ENCODE measurements at regions not wholly inside any gene's neighbourhood (a gene's known extent, or its start where the extent isn't known, plus 50 kb on each side); places are given as distances from the start of the nearest gene placed in this dataset.

DNA sequence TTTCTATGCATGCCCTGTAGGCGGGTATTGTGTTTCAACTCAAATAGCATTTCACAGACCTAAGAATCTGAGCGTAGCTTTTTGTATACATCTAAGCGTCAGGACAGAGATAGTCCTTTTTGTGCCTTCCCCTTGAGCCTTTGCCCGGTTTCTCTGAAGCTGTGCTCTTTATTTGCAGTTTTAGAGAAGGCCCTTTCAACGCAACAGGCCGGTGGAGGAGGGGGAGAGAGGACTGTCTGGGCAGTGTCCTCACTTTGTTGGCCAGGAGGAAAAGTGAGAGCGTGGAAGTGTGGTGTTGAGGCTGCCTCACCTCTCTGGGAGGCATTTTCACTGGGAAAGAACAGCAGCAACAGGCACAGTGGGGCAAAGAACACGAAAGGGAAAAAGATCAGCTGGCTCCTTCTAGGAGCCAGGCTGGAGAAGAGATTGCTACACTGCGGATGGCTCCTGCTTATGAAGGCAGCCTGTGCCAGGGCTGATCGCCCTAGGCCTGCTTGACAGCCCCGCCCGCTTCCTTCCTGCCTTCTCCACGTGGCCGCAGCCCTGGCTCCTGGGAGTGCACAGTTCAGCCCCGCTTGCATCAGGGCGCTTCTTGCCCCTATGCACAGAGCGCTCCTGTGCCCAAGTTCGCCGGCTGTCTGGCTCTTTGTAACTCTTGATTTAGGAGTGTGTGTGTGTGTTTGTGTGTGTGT, 195.6 kb upstream of the POU3F3 start:
- DNase-seq (ENCODE audit: insufficient read length, low spot score), result no peak

DNA sequence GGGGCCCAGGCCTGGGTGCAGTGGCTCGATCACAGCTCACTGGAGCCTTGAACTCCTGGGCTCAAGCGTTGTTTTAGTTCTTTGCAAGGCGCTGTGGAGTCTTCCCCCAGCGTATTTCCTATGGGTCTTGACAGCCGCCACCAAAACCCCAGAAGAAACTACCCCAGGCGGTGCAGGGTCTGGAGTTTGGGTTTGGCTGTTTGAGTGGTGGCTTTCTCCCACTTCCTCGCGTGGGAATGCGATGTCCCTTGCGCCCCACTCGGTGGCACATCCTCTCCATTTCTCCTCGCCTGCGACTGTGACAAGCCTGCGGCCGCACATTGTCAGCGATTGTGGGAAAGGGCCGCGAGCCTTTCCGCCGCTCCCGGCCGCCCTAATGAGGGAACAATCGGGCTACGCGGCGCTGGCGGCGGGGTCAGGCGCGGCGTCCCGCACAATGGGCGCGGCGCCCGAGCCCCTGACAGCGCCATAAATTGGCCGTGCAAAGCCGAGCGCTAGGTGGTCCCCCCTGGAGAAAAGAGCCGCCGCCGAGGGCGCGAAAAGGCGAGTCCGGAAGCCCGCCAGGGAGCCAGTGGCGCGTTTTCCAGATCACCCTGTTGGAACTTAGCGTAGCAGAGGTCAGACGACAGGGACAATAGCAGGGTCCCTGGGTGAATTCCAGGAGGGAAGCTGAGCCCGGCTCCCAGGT, 194.9 kb upstream of the POU3F3 start:
- no peak for FAIRE-seq

More for the DNA sequence above, 195.6 kb upstream of the POU3F3 start:
- no peak for FAIRE-seq

DNA sequence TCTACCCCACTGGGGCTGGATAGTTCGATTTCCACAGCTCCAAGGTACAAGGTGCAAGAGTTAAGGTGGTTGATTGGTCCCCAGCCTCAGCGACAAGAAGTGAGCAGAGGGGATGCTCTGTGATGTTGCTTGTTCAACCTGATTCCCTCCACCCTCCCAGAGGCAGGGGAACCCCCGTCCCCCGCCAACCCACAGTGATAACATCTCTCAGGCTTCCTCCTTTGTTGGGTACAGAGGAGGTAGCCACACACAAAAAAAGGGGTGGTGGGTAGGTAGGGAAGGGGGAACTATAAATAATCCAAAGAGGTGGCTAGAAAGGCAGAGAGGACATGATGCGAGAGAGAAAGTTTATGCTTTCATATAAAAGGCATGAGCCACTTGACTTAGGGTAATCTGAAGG, 192.9 kb upstream of the POU3F3 start:
- DNase-seq (ENCODE audit: insufficient read length, low spot score) (no peak), FAIRE-seq (no peak)

More for the DNA sequence above, 194.9 kb upstream of the POU3F3 start:
- DNase-seq (ENCODE audit: insufficient read length, low spot score), result no peak

DNA sequence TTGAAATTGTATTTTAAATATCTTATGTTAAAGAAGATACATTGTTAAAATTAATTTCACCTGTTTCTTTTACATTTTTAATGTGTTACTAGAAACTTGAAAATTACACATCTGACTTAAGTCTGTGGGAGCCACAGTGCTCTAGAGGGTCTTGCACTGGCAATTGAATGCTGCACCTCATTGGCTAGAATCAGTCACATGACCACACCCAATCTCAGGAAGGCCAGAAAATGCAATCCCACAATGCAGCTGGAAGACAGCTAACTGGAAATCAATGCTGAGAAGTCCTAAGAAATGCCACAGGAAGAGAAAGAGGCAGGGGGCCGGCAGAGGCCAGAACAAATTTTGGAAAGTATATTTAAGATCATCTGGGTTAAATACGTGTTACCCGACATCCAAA, 189.2 kb upstream of the POU3F3 start:
- FAIRE-seq (no peak), DNase-seq (ENCODE audit: insufficient read length, low spot score) (no peak)

DNA sequence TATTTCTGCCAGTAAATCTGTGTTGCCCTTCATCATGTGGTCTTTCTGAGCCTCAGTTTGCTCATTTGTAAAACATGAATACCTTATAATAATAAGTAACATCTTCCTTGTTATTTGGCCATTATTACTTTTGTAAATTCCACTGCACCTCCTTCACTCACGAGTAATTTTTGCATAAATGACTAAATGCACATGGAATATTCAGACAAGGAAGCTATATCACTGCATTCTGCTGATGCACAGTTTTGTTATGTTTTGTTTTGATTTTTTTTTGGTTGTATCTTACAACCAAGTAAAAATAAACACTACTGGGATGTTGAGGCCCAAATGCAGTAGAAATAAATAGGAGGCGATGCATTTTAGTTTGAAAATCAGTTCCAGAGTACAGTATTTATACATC, 185.3 kb upstream of the POU3F3 start:
- no peak for FAIRE-seq

DNA sequence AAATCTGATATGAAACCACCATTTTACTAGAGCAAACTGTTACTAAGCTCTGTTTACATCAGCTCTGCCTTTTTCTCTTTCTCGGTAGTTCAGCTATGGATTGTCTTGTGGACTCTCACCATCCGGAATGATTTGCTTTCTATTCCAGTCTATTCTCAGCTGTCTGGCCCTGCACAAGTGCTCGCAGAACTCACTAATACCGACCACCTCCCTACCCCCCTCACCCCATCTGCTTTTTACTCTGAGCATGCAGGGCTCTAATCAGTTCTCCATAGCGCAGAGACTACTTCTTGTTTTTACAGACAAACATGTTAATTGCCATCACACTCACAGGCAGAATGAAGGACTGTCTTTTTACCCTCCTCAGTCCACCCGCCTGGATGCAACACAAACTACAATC, 180.7 kb upstream of the POU3F3 start:
- FAIRE-seq (no peak), DNase-seq (ENCODE audit: insufficient read length, low spot score) (no peak)

More for the DNA sequence above, 185.3 kb upstream of the POU3F3 start:
- no peak for DNase-seq (ENCODE audit: insufficient read length, low spot score)

DNA sequence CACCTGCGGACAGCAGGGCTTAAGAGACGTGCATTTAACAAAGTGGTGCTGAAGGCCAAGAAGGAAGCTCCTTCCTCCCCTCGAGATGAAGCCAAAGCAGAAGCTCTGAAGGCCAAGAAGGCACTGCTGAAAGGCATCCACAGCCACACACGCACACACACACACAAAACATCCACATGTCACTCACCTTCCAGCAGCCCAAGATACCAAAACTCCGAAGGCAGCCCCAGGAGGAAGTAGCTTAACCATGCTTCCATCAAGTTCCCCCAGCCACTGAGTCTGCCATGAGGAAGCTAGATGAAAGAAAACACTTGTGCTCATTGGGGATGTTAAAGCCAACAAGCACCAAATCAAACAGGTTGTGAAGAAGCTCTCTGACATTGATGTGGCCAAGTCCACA, 175.7 kb upstream of the POU3F3 start:
- DNase-seq (ENCODE audit: insufficient read length, low spot score), result no peak
- no peak for FAIRE-seq

DNA sequence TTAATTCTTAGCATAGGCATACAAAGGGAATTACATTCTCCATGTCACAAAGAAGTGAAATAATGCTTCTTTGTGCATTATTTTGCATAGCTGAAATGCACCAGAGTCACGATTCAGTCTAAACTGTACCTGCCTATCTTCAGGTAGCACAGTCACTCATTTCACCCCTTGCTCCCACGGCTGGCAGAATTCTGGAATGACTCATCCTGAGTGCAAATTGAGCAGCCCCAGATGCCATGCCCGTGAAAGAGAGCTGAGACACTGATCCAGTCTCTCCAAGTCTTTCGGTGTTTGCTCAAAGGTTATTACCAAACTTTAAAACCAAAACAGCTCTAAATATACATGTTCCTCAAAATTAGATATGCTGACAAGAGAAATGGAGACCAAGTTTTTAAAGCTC, 168.3 kb upstream of the POU3F3 start:
- FAIRE-seq, result no peak
- no peak for DNase-seq (ENCODE audit: insufficient read length, low spot score)

DNA sequence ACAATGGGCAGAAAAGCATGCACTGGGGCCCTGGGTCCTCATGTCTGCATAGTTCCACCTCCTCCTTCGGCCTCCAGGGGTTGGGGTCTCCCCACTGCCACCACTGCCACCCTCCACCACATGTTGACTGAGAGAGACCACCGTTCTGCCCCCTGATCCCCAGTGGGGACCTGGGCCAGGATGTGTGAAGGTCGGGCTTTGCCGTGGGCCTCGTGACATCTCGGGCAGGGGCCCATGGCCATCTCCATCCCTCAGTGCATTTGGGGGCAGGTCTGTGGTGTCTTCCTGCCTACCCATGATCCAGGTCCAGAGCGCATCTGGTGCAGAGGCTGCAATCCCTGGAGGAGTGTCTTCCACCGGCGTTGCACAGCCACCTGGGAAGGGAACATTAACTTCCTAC, 166.8 kb upstream of the POU3F3 start:
- DNase-seq (ENCODE audit: insufficient read length, low spot score) (no peak), FAIRE-seq (no peak)

DNA sequence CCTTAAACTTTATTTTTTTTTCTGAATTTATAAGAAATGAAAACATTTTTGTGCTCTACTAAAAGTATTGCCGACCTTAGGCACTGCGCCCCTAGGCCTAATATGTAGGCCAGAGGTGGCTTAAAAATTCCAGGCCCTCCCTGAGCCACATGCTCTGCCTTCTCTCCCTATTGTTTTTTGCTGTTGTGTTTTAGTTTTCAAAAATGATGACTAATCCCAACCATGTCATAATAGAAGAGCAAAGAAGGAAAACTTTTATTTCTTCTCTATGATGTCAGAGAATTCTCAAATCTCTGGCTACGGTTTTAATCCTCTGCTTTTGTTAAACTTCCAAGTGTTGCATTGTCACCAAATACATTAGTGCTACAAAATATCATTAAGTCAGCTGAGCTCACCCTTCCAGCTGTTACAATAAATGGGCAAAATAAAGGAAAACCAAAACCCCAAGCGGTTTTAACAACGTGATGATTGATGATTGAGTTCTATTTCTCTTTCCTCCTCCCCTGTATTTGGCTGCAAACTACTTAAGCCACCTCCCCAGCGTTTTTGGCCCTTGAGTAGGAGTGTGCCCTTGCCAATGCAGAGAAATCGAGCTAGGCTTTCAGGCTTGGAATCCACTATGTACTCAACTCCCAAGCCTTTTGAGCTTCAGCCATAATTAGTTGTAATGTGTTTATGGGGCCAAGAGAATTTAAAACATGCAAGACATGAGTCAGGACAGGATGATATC, 163.5 kb upstream of the POU3F3 start:
- FAIRE-seq, result no peak
- no peak for DNase-seq (ENCODE audit: insufficient read length, low spot score)

DNA sequence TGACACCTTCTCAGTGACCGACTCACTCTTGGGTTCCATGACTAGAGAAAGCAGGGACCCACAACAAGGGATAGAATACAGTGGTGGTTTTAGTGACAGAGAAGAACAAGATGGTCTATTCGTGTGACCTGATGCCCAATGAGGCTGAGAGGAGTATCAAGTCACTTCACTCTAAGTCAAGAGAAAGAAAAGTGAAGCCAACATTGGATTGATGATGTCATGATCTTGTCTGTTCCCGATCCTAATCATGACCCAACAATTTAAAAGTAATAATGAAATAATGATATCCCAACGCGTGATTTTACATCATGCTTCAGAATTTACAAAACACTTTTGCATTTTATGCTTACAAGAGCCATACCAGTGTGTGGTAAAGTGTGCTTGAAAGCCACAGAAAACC, 155.6 kb upstream of the POU3F3 start:
- DNase-seq (ENCODE audit: insufficient read length, low spot score) (no peak), FAIRE-seq (no peak)

DNA sequence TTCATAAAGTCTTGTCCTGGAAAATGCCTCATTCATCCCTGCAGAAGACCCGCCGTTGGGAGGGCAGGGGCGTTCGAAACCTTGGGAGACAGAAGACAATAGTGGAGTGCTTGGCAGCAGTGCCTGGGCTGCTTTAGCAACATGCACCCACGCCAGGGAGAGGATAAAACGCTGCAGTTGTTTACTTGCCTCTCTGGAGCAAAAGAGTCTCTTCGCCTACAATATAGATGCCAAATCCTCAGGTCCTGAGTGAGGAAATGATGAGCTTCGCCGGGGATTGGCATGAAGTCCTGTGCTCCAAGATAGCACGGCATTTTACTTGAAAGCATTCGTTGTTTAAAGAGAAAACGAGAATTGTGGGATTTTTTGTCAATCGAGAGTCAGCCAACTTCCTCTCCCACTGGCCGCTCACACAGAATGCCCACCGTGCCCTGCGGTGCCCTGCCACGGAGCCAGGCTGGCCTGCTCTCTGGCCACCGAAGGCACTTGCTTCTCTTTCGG, 152.5 kb upstream of the POU3F3 start:
- no peak for DNase-seq (ENCODE audit: insufficient read length, low spot score)
- no peak for FAIRE-seq

DNA sequence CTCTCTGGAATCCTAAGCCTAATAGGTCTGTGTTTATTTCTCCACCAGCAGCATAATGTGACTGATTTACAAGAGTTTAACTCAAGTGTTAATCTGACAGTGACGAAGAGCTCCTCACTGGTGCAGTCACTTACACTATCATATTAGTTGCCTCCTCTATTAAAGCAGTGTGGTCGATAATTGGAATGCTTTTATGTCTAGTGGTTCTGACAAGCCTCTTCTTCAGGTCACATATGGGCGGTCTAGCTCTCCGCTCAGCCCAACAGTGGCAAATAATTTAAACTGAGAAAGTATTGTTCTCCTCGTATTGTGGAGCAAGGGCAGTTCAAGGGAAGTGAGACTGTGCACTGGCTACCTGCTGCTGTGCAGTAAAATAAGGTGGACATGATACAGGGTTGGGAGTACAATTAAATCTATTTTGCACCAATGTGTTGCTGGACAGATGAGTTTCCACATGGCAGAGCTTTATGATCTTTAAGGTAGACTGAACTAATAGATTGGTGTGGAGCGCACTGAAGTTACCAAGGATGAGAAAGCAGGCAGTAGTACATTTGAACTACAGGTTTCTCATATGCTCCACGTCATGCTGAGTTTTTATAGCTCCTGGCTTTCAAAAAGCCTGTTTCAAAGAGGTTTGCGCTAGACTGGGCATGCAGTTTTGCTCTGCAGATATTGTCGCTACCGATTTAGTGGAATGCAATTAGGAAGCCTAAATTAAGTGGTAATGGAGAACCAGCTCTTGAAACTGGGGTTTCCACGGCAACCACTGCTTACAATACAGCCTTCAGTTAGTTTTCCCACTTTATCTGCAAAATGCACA, 151.7 kb upstream of the POU3F3 start:
- no peak for FAIRE-seq
- no peak for DNase-seq (ENCODE audit: insufficient read length, low spot score)

DNA sequence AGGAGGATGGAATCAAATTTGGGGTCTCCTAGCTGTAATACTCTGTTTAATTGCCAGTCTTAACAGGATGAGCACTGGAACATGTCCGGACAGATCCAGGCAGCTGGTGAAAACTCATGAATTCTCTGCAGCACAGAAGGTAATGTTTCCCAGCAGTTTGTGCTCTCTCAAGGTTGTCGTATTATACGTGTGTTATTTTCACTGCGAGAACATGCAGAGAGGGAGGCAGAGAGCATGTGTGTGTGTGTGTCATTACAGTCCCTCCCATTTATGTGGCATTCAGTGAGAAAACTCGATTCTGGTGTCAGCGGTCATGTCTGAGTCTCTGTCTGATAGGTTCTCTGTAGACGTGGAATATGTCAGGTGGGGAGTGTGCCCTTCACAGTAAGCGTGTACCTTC, 150.2 kb upstream of the POU3F3 start:
- DNase-seq (ENCODE audit: insufficient read length, low spot score) (no peak), FAIRE-seq (no peak)

DNA sequence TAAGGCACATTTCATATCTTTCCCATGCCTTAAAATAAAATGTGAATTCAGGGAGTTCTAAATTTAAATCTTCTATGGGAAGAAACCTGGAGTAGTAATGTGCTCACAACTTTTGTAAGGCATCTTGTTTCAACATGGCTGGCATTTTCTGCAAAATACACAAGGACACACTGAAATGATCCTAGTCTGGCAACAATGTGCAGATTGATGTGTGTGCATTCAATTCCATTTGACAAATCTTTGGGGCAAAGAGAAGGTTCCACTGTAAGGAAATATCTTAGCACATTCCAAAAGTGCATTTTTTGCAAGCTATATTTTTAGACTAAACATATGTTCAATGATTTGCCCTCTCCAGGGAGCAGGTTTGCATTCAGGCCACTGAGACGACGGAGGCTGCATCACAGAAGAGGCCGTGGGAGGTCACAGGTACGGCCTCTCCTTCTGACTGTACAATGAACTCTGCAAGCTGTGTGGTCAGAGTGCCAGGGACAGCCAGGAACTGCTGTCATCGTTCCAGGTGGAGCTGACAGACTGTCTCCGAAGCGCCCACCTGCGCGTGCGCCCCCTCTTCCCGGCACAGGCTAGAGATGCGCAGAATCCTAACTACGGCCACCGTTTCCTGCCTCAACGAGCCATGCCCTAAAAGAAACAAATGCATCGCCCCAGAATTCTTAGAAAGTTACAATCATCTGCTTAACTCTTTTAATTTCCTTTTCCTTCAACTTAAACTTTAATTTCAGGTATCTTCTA, 149.2 kb upstream of the POU3F3 start:
- DNase-seq (ENCODE audit: insufficient read length, low spot score), result no peak
- FAIRE-seq, result no peak

DNA sequence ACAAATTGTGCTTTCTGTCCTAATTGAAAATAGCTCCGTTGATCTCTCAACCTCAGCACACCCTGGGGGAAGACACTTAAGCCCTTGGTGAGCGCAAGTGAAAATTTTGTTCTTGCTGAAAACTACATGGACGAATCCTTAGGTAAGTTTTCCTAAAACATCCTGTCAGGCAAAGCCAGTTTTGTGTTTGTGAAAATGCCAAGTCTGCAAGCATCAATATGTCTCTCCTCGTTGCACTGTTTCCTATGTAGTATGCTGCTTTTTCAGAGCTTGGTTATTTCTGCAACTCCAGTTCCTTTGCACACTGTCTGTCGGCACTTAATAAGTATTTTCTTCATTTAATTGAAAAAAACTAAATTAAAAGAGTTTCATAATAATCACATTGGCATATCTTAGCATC, 146.9 kb upstream of the POU3F3 start:
- FAIRE-seq, result no peak
- no peak for DNase-seq (ENCODE audit: insufficient read length, low spot score)

DNA sequence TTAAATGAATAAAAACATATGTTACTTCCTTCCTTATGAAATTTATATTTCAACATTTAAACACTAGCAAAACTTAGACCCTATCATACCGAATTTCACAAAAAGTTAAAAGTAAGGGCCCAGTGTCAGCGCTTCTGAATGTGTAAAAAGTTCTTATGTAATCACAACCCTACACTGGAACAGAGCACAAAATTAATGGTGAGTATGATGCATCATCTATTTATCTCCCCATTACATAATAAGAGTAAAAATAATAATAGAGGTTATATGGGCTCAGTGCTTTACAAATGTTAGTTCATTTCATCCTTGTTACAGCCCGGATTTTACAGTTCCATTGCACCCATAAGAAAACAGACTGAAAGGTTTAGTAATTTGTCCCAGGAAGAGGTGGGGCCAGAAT, 144.9 kb upstream of the POU3F3 start:
- DNase-seq (ENCODE audit: insufficient read length, low spot score) (no peak), FAIRE-seq (no peak)

DNA sequence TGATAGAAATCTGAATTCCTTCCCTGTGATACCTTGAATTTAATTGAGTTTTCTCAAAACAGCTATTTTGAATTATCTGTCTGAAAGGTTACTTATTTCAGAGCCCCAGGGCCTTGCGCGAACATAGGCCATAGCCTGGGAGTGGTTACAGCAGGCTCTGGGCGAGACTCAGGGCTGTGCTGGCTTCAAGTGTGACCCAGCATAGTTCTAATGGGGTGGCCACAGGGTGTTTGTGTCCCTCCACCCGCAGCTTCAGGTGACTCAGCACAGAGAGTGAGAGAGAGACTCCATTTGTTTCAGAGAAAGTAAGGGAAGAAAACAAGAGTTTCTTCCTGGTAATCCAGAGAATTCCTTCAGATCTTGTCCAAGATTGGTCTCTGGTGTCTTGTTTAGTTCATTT, 137.9 kb upstream of the POU3F3 start:
- FAIRE-seq (no peak), DNase-seq (ENCODE audit: insufficient read length, low spot score) (no peak)

DNA sequence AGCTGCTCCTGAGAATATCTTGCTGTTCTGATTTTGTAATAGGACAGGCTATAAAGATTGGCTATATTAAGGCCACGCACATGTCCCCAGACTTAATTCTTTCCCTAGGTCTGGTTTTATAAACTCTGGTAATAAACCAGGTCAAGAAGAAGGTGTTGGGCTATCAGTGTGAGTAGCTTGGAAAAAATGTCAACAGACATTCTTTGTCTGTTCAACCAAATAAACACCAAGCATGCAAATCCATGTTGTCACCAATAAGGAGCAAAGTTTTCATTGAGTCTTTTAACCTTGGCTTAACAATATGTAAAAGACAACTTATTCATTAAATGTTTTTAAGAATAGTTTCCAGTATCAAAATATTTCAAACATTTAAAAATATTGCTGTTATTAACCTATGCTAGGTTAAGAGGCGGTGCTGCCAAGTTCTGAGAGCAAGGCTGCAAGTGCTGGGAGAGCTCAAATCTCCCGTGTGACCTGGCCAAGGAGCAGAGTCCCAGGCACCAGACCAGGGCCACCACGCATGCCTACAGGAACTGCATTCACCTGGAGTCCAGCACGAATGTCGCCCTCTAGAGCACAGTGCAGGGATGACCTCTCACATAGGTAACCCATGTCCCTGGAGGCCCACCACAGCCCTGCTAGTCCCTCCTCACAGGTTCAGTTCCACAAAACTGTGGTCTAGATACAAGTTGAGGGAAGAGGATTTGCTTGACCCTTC, 120.5 kb upstream of the POU3F3 start:
- FAIRE-seq (no peak), DNase-seq (ENCODE audit: insufficient read length, low spot score) (peak; percentile 12)

Measured in GM19239 (cell line).